Endodermal cell (in vitro differentiated cells): ENCODE measurements at regions not wholly inside any gene's neighbourhood (a gene's known extent, or its start where the extent isn't known, plus 50 kb on each side); places are given as distances from the start of the nearest gene placed in this dataset.

Experiments
- DNase-seq: peaks from one replicate; pipeline ENCODE4 v3.0.0-alpha.2; 2017
- H3K27ac ChIP-seq: 2 replicates; pipeline ENCODE4 v1.5.1; 2013; ENCODE audit warnings: mild to moderate bottlenecking, low read depth, low read length, moderate library complexity
- H3K27me3 ChIP-seq: 2 replicates; pipeline ENCODE4 v1.6.1; 2013; ENCODE audit warnings: mild to moderate bottlenecking, low read length, moderate library complexity; ENCODE audit not compliant: insufficient read depth, control insufficient read depth, poor library complexity, severe bottlenecking
- H3K36me3 ChIP-seq: 2 replicates; pipeline ENCODE4 v1.7.0; 2013; ENCODE audit warnings: mild to moderate bottlenecking, low read length, moderate library complexity; ENCODE audit not compliant: control insufficient read depth, insufficient read depth
- H3K4me1 ChIP-seq: one replicate; pipeline ENCODE4 v1.7.0; 2013; ENCODE audit warnings: low read length; ENCODE audit not compliant: control insufficient read depth, insufficient read depth
- H3K4me3 ChIP-seq: 2 replicates; pipeline ENCODE4 v1.5.1; 2013; ENCODE audit warnings: mild to moderate bottlenecking, low read length, moderate library complexity
- H3K9ac ChIP-seq: 2 replicates; pipeline ENCODE4 v1.6.1; 2013; ENCODE audit warnings: mild to moderate bottlenecking, low read length, moderate library complexity; ENCODE audit not compliant: poor library complexity, severe bottlenecking; ENCODE audit errors: extremely low read depth
- H3K9me3 ChIP-seq: 2 replicates; pipeline ENCODE4 v1.6.1; 2013; ENCODE audit warnings: mild to moderate bottlenecking, low read length, moderate library complexity; ENCODE audit not compliant: control insufficient read depth
- H3K27ac Mint-ChIP-seq: 2 replicates; pipeline ENCODE4 v1.8.0; 2020; ENCODE audit warnings: mixed read lengths
- H3K27me3 Mint-ChIP-seq: 2 replicates; pipeline ENCODE4 v1.8.0; 2021; ENCODE audit warnings: mild to moderate bottlenecking, mixed read lengths; ENCODE audit not compliant: insufficient read depth
- H3K36me3 Mint-ChIP-seq: 2 replicates; pipeline ENCODE4 v1.8.0; 2020; ENCODE audit warnings: low read depth, mixed read lengths
- H3K4me1 Mint-ChIP-seq: 2 replicates; pipeline ENCODE4 v1.8.0; 2020; ENCODE audit warnings: mixed read lengths
- H3K4me3 Mint-ChIP-seq: 2 replicates; pipeline ENCODE4 v1.8.0; 2020; ENCODE audit warnings: mild to moderate bottlenecking, moderate library complexity, mixed read lengths
- H3K9me3 Mint-ChIP-seq: 2 replicates; pipeline ENCODE4 v1.8.0; 2020; ENCODE audit warnings: mild to moderate bottlenecking, mixed read lengths
- WGBS, 2 experiments: methylation state at CpG; one replicate each; pipeline versions ENCODE4 v1.1.5 to v1.1.7; 2013; ENCODE audit warnings: missing lambda C conversion rate in 2 of 2, mixed read lengths in 1 of 2; ENCODE audit not compliant: insufficient coverage in 1 of 2, insufficient read length in 1 of 2; 5-methylcytosine and 5-hydroxymethylcytosine counted together
- TF ChIP-seq, protein P1 (sequence below): fragments of 200-600 bp; sonication (generic); conservative IDR thresholded peaks from 2 replicates; pipeline ENCODE4 v1.5.0; 2021; ENCODE audit warnings: antibody characterized with exemption, mild to moderate bottlenecking

GRCh38 chr6:164905311-164905710, 404.1 kb downstream of the C6orf118 start:
- Mint-ChIP-seq H3K27me3 (no peaks in the 10 kb centered on the region), H3K9me3 (no peaks in the 10 kb centered on the region), H3K4me3 (no peak overlapping the region), H3K27ac (no peak overlapping the region), H3K4me1 (no peaks in the 10 kb centered on the region), H3K36me3 (no peaks in the 10 kb centered on the region)
- Histone ChIP-seq H3K27ac (no peak overlapping the region), H3K27me3 (no peaks in the 10 kb centered on the region), H3K36me3 (no peaks in the 10 kb centered on the region), H3K4me3 (no peak overlapping the region), H3K4me1 (no peaks in the 10 kb centered on the region), H3K9me3 (no peaks in the 10 kb centered on the region), H3K9ac (no peak overlapping the region)
- TF ChIP-seq, protein P1, sequence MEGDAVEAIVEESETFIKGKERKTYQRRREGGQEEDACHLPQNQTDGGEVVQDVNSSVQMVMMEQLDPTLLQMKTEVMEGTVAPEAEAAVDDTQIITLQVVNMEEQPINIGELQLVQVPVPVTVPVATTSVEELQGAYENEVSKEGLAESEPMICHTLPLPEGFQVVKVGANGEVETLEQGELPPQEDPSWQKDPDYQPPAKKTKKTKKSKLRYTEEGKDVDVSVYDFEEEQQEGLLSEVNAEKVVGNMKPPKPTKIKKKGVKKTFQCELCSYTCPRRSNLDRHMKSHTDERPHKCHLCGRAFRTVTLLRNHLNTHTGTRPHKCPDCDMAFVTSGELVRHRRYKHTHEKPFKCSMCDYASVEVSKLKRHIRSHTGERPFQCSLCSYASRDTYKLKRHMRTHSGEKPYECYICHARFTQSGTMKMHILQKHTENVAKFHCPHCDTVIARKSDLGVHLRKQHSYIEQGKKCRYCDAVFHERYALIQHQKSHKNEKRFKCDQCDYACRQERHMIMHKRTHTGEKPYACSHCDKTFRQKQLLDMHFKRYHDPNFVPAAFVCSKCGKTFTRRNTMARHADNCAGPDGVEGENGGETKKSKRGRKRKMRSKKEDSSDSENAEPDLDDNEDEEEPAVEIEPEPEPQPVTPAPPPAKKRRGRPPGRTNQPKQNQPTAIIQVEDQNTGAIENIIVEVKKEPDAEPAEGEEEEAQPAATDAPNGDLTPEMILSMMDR = no peak
- DNase-seq = no peak

DNA sequence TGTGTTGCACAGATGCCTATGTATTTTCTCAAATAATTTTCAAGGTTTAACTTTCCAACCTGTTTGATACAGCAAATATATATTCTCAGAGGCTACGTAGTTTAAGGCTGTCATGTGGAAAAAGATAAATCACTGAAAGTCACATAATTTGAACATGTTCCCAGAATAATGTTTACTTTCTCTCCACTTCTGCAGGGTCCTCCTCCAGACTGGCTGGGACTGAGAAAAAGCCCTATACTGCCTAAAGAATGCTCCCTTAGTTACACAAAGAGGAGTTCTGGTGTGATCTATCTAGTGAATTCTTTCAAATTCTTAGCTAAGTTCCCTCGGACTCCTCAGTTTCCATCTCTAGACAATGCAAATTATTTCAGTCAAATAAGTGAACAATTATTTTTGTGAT, 411.0 kb downstream of the C6orf118 start:
- no peak overlapping the region for H3K4me3 Mint-ChIP-seq
- H3K9me3 Mint-ChIP-seq = peaks cover 2% of the 10 kb centered on the region
- Histone ChIP-seq H3K9me3 (no peaks in the 10 kb centered on the region), H3K9ac (no peak overlapping the region), H3K4me1 (no peaks in the 10 kb centered on the region), H3K27ac (no peak overlapping the region), H3K4me3 (no peak overlapping the region), H3K36me3 (no peaks in the 10 kb centered on the region), H3K27me3 (no peaks in the 10 kb centered on the region)
- H3K4me1 Mint-ChIP-seq = no peaks in the 10 kb centered on the region
- H3K27me3 Mint-ChIP-seq = no peaks in the 10 kb centered on the region
- no peak overlapping the region for H3K27ac Mint-ChIP-seq
- 91% methylated on average over 2 of the region's 2 CpGs; no CpG with 5 or more reads in 1 of the 2 experiments for WGBS, 2 experiments
- H3K36me3 Mint-ChIP-seq = no peaks in the 10 kb centered on the region
- TF ChIP-seq, protein P1 = no peak
- DNase-seq = no peak

GRCh38 chr6:164897523-164898235, 411.7 kb downstream of the C6orf118 start:
- H3K9me3 ChIP-seq = no peaks in the 10 kb centered on the region
- H3K9me3 Mint-ChIP-seq = peaks cover 2% of the 10 kb centered on the region
- no peaks in the 10 kb centered on the region for H3K36me3 ChIP-seq
- H3K9ac ChIP-seq = no peak overlapping the region
- 83% methylated on average over 4 to 8 of the region's 8 CpGs for WGBS, 2 experiments
- H3K36me3 Mint-ChIP-seq = no peaks in the 10 kb centered on the region
- H3K4me3 Mint-ChIP-seq = no peak overlapping the region
- no peaks in the 10 kb centered on the region for H3K4me1 Mint-ChIP-seq
- TF ChIP-seq, protein P1 = peak; percentile 72
- DNase-seq = peak; percentile 59
- no peak overlapping the region for H3K4me3 ChIP-seq
- H3K27ac Mint-ChIP-seq = no peak overlapping the region
- no peaks in the 10 kb centered on the region for H3K27me3 ChIP-seq
- H3K27me3 Mint-ChIP-seq = no peaks in the 10 kb centered on the region
- H3K27ac ChIP-seq = no peak overlapping the region
- no peaks in the 10 kb centered on the region for H3K4me1 ChIP-seq
